Suprapubic skin (tissue), 4 donors: ENCODE measurements at regions not wholly inside any gene's neighbourhood (a gene's known extent, or its start where the extent isn't known, plus 50 kb on each side); places are given as distances from the start of the nearest gene placed in this dataset.

Source experiments
- DNase-seq, 2 donors: peaks; one replicate each; pipeline ENCODE4 v3.0.0-alpha.2; 2019; ENCODE audit warnings: low spot score in 2 of 2
- H3K27ac ChIP-seq: fragments of 200-600 bp; sonication (generic); one replicate; pipeline ENCODE4 v1.5.1; 2019
- H3K27me3 ChIP-seq: fragments of 200-600 bp; sonication (generic); one replicate; pipeline ENCODE4 v1.5.1; 2019
- H3K36me3 ChIP-seq: fragments of 200-600 bp; sonication (generic); one replicate; pipeline ENCODE4 v1.5.1; 2019
- H3K4me1 ChIP-seq: fragments of 200-600 bp; sonication (generic); one replicate; pipeline ENCODE4 v1.5.1; 2019
- H3K4me3 ChIP-seq: fragments of 200-600 bp; sonication (generic); one replicate; pipeline ENCODE4 v1.5.1; 2019; ENCODE audit warnings: mild to moderate bottlenecking
- H3K9me3 ChIP-seq: fragments of 200-600 bp; sonication (generic); one replicate; pipeline ENCODE4 v1.5.1; 2019
- CTCF ChIP-seq, 2 donors: fragments of 200-600 bp in 1 of 2; fragments of 450-650 bp in 1 of 2; sonication (generic) in 1 of 2; IDR thresholded peaks; one replicate each; pipeline ENCODE4 v1.5.1; 2016 to 2019; ENCODE audit warnings: antibody characterized with exemption in 2 of 2, mild to moderate bottlenecking in 1 of 2, moderate library complexity in 1 of 2
- EP300 ChIP-seq: sonication (generic); formaldehyde crosslinking; IDR thresholded peaks from one replicate; pipeline ENCODE4 v1.6.1; 2017; ENCODE audit warnings: antibody characterized with exemption
- POLR2A ChIP-seq, 2 donors: fragments of 450-650 bp; IDR thresholded peaks; one replicate each; pipeline ENCODE4 v1.6.1; 2017; ENCODE audit warnings: antibody characterized with exemption in 2 of 2, mild to moderate bottlenecking in 2 of 2, moderate library complexity in 2 of 2
- POLR2AphosphoS5 ChIP-seq, 3 donors: sonication (generic); formaldehyde crosslinking; IDR thresholded peaks; one replicate each; pipeline ENCODE4 v1.6.1; 2017; ENCODE audit warnings: antibody characterized with exemption in 3 of 3
- whole genome bisulfite sequencing: methylation state at CpG from one replicate; pipeline ENCODE4 v1.1.5; 2018; 5-methylcytosine and 5-hydroxymethylcytosine counted together

GRCh38 chr7:138223402-138223879 lies 147.2 kb downstream of the AKR1D1 start:
- Histone ChIP-seq H3K9me3 (peaks cover 13% of the 10 kb centered on the region), H3K27ac (no peak overlapping the region), H3K27me3 (no peaks in the 10 kb centered on the region), H3K4me3 (no peak overlapping the region), H3K4me1 (no peaks in the 10 kb centered on the region), H3K36me3 (no peaks in the 10 kb centered on the region)
- no peak for DNase-seq
- TF ChIP-seq CTCF (IDR thresholded peaks at IDR 0.05): no peak
- TF ChIP-seq POLR2A (IDR thresholded peaks at IDR 0.05): no peak
- no peak for TF ChIP-seq POLR2AphosphoS5 (IDR thresholded peaks at IDR 0.05)
- no peak for TF ChIP-seq EP300
- WGBS: 67% methylated on average over 2 of the region's 2 CpGs

GRCh38 chr7:138226001-138226476 lies 149.8 kb downstream of the AKR1D1 start:
- no peak for TF ChIP-seq POLR2AphosphoS5 (IDR thresholded peaks at IDR 0.05)
- TF ChIP-seq POLR2A (IDR thresholded peaks at IDR 0.05): no peak
- no peak for TF ChIP-seq CTCF (IDR thresholded peaks at IDR 0.05)
- no peak for TF ChIP-seq EP300
- no peaks in the 10 kb centered on the region for H3K4me1 ChIP-seq
- no peaks in the 10 kb centered on the region for H3K36me3 ChIP-seq
- peaks cover 4% of the 10 kb centered on the region for H3K9me3 ChIP-seq
- DNase-seq: no peak
- H3K27ac ChIP-seq: no peak overlapping the region
- no peak overlapping the region for H3K4me3 ChIP-seq
- 66% methylated on average over 5 of the region's 5 CpGs for WGBS
- no peaks in the 10 kb centered on the region for H3K27me3 ChIP-seq

GRCh38 chr7:138226745-138227279 lies 150.6 kb downstream of the AKR1D1 start:
- DNase-seq: no peak
- TF ChIP-seq EP300 (no peak), CTCF (IDR thresholded peaks at IDR 0.05) (no peak), POLR2A (IDR thresholded peaks at IDR 0.05) (no peak)
- Histone ChIP-seq H3K27me3 (no peaks in the 10 kb centered on the region), H3K4me3 (no peak overlapping the region), H3K36me3 (no peaks in the 10 kb centered on the region), H3K9me3 (no peaks in the 10 kb centered on the region), H3K27ac (no peak overlapping the region), H3K4me1 (no peaks in the 10 kb centered on the region)
- WGBS: 87% methylated on average over 4 of the region's 4 CpGs

- Histone ChIP-seq H3K27ac (no peak overlapping the region), H3K27me3 (no peaks in the 10 kb centered on the region), H3K4me1 (no peaks in the 10 kb centered on the region), H3K36me3 (no peaks in the 10 kb centered on the region), H3K9me3 (no peaks in the 10 kb centered on the region), H3K4me3 (no peak overlapping the region)
- 67% methylated on average over 7 of the region's 7 CpGs for WGBS
- no peak for DNase-seq
- TF ChIP-seq POLR2A (IDR thresholded peaks at IDR 0.05): no peak
- TF ChIP-seq CTCF (IDR thresholded peaks at IDR 0.05): no peak
- no peak for TF ChIP-seq EP300
- TF ChIP-seq POLR2AphosphoS5 (IDR thresholded peaks at IDR 0.05): no peak
These were observed 151.9 kb downstream of the AKR1D1 start for GRCh38 chr7:138228119-138228518.

GRCh38 chr7:138228769-138229168 lies 152.5 kb downstream of the AKR1D1 start:
- Histone ChIP-seq H3K36me3 (no peaks in the 10 kb centered on the region), H3K27ac (no peak overlapping the region), H3K4me1 (no peaks in the 10 kb centered on the region), H3K9me3 (no peaks in the 10 kb centered on the region), H3K4me3 (no peak overlapping the region), H3K27me3 (no peaks in the 10 kb centered on the region)
- no peak for DNase-seq
- TF ChIP-seq POLR2AphosphoS5 (IDR thresholded peaks at IDR 0.05): no peak
- no peak for TF ChIP-seq CTCF (IDR thresholded peaks at IDR 0.05)
- TF ChIP-seq EP300: no peak
- no peak for TF ChIP-seq POLR2A (IDR thresholded peaks at IDR 0.05)
- 36% methylated on average over 4 of the region's 4 CpGs for WGBS
